HCT116 (cell line): ENCODE measurements at regions not wholly inside any gene's neighbourhood (a gene's known extent, or its start where the extent isn't known, plus 50 kb on each side); places are given as distances from the start of the nearest gene placed in this dataset.

ENCODE experiments used
- ATAC-seq: fragments of 200-7000 bp; cut with Tn5 transposase; 2 replicates; pipeline ENCODE4 v1.9.1; 2020; ENCODE audit warnings: mild to moderate bottlenecking, moderate library complexity
- BruUV-seq: library from RNA; stranded (reverse); fragments of 400-500 nt; replicated peaks from 2 replicates; lab custom pipeline; 2021; lab: Mats Ljungman, UMichigan
- CTCF ChIA-PET: fragments of 300-600 bp; sonication (Branson Sonifier 250); formaldehyde crosslinking; loops from one replicate; lab custom pipeline; 2021; ENCODE audit warnings: antibody characterized with exemption; lab: Charles Lee
- POLR2A ChIA-PET: fragments of 300-600, 350-600 bp; sonication (Branson Sonifier 250); formaldehyde crosslinking; loops from one replicate; lab custom pipeline; 2021; ENCODE audit warnings: antibody characterized with exemption; lab: Charles Lee
- RAD21 ChIA-PET, 2 experiments: fragments of 300-600 bp; sonication (Branson Sonifier 250); formaldehyde crosslinking; loops; one replicate each; lab custom pipeline; 2023; ENCODE audit warnings: low total read pairs in 2 of 2; ENCODE audit not compliant: uncharacterized antibody in 2 of 2, unreplicated experiment in 2 of 2, low non-redundant PET in 1 of 2; lab: Charles Lee
- DNase-seq: peaks from one replicate; pipeline ENCODE4 v3.0.0-alpha.2; 2010; ENCODE audit warnings: low read depth, low spot score
- H2AFZ ChIP-seq: fragments of 200-600 bp; shearing (Covaris generic), sonication (generic); 2 replicates; pipeline ENCODE4 v1.6.1; 2017; ENCODE audit warnings: low read depth, mixed run types, mixed read lengths, antibody characterized with exemption, low read length; ENCODE audit not compliant: poor library complexity, severe bottlenecking
- H3K27ac ChIP-seq: 2 replicates; pipeline ENCODE4 v1.5.1; 2012; ENCODE audit warnings: low read depth, low read length
- H3K27me3 ChIP-seq: fragments of 200-600 bp; sonication (generic); 2 replicates; pipeline ENCODE4 v1.6.1; 2016; ENCODE audit warnings: mixed run types, low read length, mixed read lengths; ENCODE audit not compliant: insufficient read depth
- H3K36me3 ChIP-seq, 2 experiments: fragments of 200-500 bp in 1 of 2; fragments of 200-600 bp in 1 of 2; sonication (Bioruptor generic) in 1 of 2; sonication (generic) in 1 of 2; 2 replicates each; pipeline versions ENCODE4 v1.5.1 to v1.6.1; 2014 to 2016; ENCODE audit warnings: low read length in 2 of 2, inconsistent platforms in 1 of 2, mixed read lengths in 1 of 2, mixed run types in 1 of 2; ENCODE audit not compliant: insufficient read depth in 2 of 2, control insufficient read depth in 1 of 2
- H3K4me1 ChIP-seq, 2 experiments: fragments of 200-600 bp in 1 of 2; sonication (generic) in 1 of 2; 2 replicates each; pipeline versions ENCODE4 v1.5.1 to v1.6.1; 2012 to 2017; ENCODE audit warnings: low read length in 2 of 2, inconsistent platforms in 1 of 2, mild to moderate bottlenecking in 1 of 2, mixed read lengths in 1 of 2, mixed run types in 1 of 2, moderate library complexity in 1 of 2; ENCODE audit not compliant: insufficient read depth in 2 of 2, control insufficient read depth in 1 of 2
- H3K4me2 ChIP-seq: fragments of 200-600 bp; sonication (generic); 2 replicates; pipeline ENCODE4 v1.6.1; 2017; ENCODE audit warnings: mixed run types, low read length, mixed read lengths
- H3K4me3 ChIP-seq, 2 experiments: fragments of 200-600 bp in 1 of 2; sonication (generic) in 1 of 2; replicated peaks in 1 of 2; 2 replicates each; pipeline ENCODE4 v1.5.1; 2011 to 2016; ENCODE audit warnings: low read length in 2 of 2, control low read depth in 1 of 2, low read depth in 1 of 2, mild to moderate bottlenecking in 1 of 2, mixed read lengths in 1 of 2, mixed run types in 1 of 2
- H3K79me2 ChIP-seq: fragments of 200-600 bp; sonication (generic); 2 replicates; pipeline ENCODE4 v1.6.1; 2017; ENCODE audit warnings: mild to moderate bottlenecking, mixed run types, low read length, moderate library complexity, mixed read lengths; ENCODE audit not compliant: insufficient read depth
- H3K9ac ChIP-seq: fragments of 200-600 bp; sonication (generic); 2 replicates; pipeline ENCODE4 v1.6.1; 2016; ENCODE audit warnings: low read length, mixed read lengths
- H3K9me2 ChIP-seq: fragments of 200-600 bp; sonication (generic), shearing (Covaris generic); 2 replicates; pipeline ENCODE4 v1.6.1; 2017; ENCODE audit warnings: mixed run types, mild to moderate bottlenecking, moderate library complexity; ENCODE audit not compliant: insufficient read depth
- H3K9me3 ChIP-seq, 2 experiments: fragments of 200-500 bp in 1 of 2; fragments of 200-600 bp in 1 of 2; sonication (Bioruptor generic) in 1 of 2; sonication (generic) in 1 of 2; 2 replicates each; pipeline ENCODE4 v1.6.1; 2014 to 2017; ENCODE audit warnings: low read length in 2 of 2, mixed read lengths in 2 of 2, inconsistent platforms in 1 of 2, low read depth in 1 of 2, mild to moderate bottlenecking in 1 of 2, mixed run types in 1 of 2, moderate library complexity in 1 of 2; ENCODE audit not compliant: control insufficient read depth in 1 of 2, insufficient read depth in 1 of 2
- H4K20me1 ChIP-seq: fragments of 200-600 bp; sonication (generic), shearing (Covaris generic); 2 replicates; pipeline ENCODE4 v1.6.1; 2017; ENCODE audit warnings: mixed run types, mild to moderate bottlenecking, moderate library complexity; ENCODE audit not compliant: insufficient read depth
- CBX3 ChIP-seq: IDR thresholded peaks from 2 replicates; pipeline ENCODE4 v1.6.1; 2012; ENCODE audit warnings: low read depth
- CEBPB ChIP-seq: IDR thresholded peaks from 2 replicates; pipeline ENCODE4 v1.6.1; 2012; ENCODE audit warnings: low read depth
- CTCF ChIP-seq, 3 experiments: fragments of 200-600 bp in 1 of 3; sonication (generic) in 1 of 3; IDR thresholded peaks in 2 of 3; conservative IDR thresholded peaks in 1 of 3; 2 replicates each; pipeline ENCODE4 v1.5.1; 2012 to 2017; ENCODE audit warnings: low read depth in 2 of 3, low read length in 2 of 3, antibody characterized with exemption in 1 of 3, borderline replicate concordance in 1 of 3, control low read depth in 1 of 3, mild to moderate bottlenecking in 1 of 3, mixed read lengths in 1 of 3, mixed run types in 1 of 3, moderate library complexity in 1 of 3; ENCODE audit not compliant: insufficient read depth in 1 of 3
- EGR1 ChIP-seq: IDR thresholded peaks from 2 replicates; pipeline ENCODE4 v1.6.1; 2012; ENCODE audit warnings: low read depth
- ELF1 ChIP-seq: IDR thresholded peaks from 2 replicates; pipeline ENCODE4 v1.6.1; 2012; ENCODE audit warnings: low read depth, borderline replicate concordance
- EZH2 ChIP-seq: fragments of 200-600 bp; sonication (generic); IDR thresholded peaks from 2 replicates; pipeline ENCODE4 v1.6.1; 2017; ENCODE audit warnings: antibody characterized with exemption, mixed run types
- EZH2phosphoT487 ChIP-seq: fragments of 200-600 bp; IDR thresholded peaks from 2 replicates; pipeline ENCODE4 v1.6.1; 2018; ENCODE audit warnings: antibody characterized with exemption, borderline replicate concordance
- POLR2A ChIP-seq: IDR thresholded peaks from 2 replicates; pipeline ENCODE4 v1.7.0; 2011; ENCODE audit warnings: borderline replicate concordance; ENCODE audit not compliant: insufficient read depth, insufficient read length; ENCODE audit errors: extremely low read depth
- POLR2AphosphoS5 ChIP-seq: IDR thresholded peaks from 2 replicates; pipeline ENCODE4 v1.6.1; 2011; ENCODE audit warnings: mild to moderate bottlenecking, low read depth, low read length, moderate library complexity
- RAD21 ChIP-seq: IDR thresholded peaks from 2 replicates; pipeline ENCODE4 v1.6.1; 2012; ENCODE audit warnings: low read depth, mild to moderate bottlenecking
- intact Hi-C: fragments of 100-400 bp; cut with micrococcal nuclease; formaldehyde crosslinking; loops from 2 replicates; pipeline ENCODE4 v1.10.0; 2022
- TF ChIP-seq, protein P1 (sequence below): IDR thresholded peaks from 2 replicates; pipeline ENCODE4 v1.6.1; 2012

GRCh38 chr18:76058146-76058545 lies 436.9 kb downstream of the ZNF516 start:
- ATAC-seq = no peak
- ChIA-PET POLR2A (no interaction called here), CTCF (no interaction called here), RAD21 (no interaction called here)
- Histone ChIP-seq H3K9me3 (no peaks in the 10 kb centered on the region), H3K79me2 (no peaks in the 10 kb centered on the region), H3K27ac (no peak overlapping the region), H2AFZ (no peak overlapping the region), H3K9ac (no peak overlapping the region), H3K36me3 (no peaks in the 10 kb centered on the region), H3K4me2 (no peak overlapping the region), H3K4me3 (no peak overlapping the region), H3K27me3 (peaks cover 9% of the 10 kb centered on the region; the same call in 1 of the 2 replicates), H4K20me1 (no peaks in the 10 kb centered on the region), H3K9me2 (no peaks in the 10 kb centered on the region), H3K4me1 (no peaks in the 10 kb centered on the region)
- TF ChIP-seq RAD21 (no peak), CEBPB (no peak), CTCF (IDR thresholded peaks at IDR 0.05 in 2 of 3, conservative IDR thresholded peaks at IDR 0.05 in 1 of 3; ENCODE audit: borderline replicate concordance in 1 of 3, insufficient read depth in 1 of 3, low read depth in 2 of 3, low read length in 2 of 3) (no peak), POLR2AphosphoS5 (no peak), POLR2A (no peak), EZH2phosphoT487 (no peak), EGR1 (no peak), CBX3 (no peak), EZH2 (no peak), ELF1 (no peak)
- TF ChIP-seq, protein P1, sequence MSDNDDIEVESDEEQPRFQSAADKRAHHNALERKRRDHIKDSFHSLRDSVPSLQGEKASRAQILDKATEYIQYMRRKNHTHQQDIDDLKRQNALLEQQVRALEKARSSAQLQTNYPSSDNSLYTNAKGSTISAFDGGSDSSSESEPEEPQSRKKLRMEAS = no peak
- BruUV-seq = no TSS peak
- no peak for DNase-seq
- intact Hi-C loops = no loop called here
